ENCODE measurements at regions not wholly inside any gene's neighbourhood (a gene's known extent, or its start where the extent isn't known, plus 50 kb on each side); places are given as distances from the start of the nearest gene placed in this dataset.

DNA sequence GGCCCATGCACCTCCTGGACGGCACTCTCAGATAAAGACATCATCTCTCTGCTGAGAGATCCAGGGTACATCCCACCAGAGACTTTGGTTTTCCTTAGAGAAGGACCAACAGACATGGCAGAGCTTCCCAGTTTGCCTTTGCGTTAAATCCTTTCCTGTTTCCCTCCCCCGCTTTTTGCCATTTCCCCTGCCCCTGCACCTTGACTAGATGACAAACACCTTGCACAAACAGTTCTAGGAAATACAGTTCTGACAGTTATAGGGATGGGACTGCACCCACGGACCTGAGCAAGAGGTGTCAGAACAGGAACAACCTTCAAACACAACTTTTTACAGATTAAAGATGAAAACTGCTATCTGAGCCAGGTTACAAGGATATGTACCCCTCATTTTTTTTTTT is 288.9 kb downstream of the MSX2 start:
- H3K9ac ChIP-seq (ENCODE audit: low read depth, low read length), result no peak overlapping the region
- BruUV-seq (replicated peaks), result no TSS peak
- no peak overlapping the region for H2AK9ac ChIP-seq (replicated peaks; ENCODE audit: low read depth, low read length, poor library complexity)
- no peaks in the 10 kb centered on the region for H3K9me1 ChIP-seq (ENCODE audit: insufficient read depth, low read length)
- TF ChIP-seq, protein P1, sequence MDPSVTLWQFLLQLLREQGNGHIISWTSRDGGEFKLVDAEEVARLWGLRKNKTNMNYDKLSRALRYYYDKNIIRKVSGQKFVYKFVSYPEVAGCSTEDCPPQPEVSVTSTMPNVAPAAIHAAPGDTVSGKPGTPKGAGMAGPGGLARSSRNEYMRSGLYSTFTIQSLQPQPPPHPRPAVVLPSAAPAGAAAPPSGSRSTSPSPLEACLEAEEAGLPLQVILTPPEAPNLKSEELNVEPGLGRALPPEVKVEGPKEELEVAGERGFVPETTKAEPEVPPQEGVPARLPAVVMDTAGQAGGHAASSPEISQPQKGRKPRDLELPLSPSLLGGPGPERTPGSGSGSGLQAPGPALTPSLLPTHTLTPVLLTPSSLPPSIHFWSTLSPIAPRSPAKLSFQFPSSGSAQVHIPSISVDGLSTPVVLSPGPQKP (IDR thresholded peaks at IDR 0.05; ENCODE audit: borderline replicate concordance, low read depth, low read length), result no peak
- H4K5ac ChIP-seq (ENCODE audit: low read depth, low read length), result no peak overlapping the region
- H3K14ac ChIP-seq (replicated peaks; ENCODE audit: low read depth, low read length), result no peak overlapping the region
- no peak overlapping the region for H3K56ac ChIP-seq (ENCODE audit: extremely low read depth, insufficient read depth, low read length)
- H3K27ac ChIP-seq (ENCODE audit: insufficient read depth, low read length), result no peak overlapping the region
- peaks cover 3% of the 10 kb centered on the region; the same call in 1 of the 2 replicates for H3K9me3 ChIP-seq (ENCODE audit: control insufficient read depth, insufficient read depth, low read length)
- no CpG with 5 or more reads among the region's 4 CpGs for WGBS, 2 experiments (ENCODE audit: extremely low coverage in 2 of 2, insufficient read length in 1 of 2)
- no peaks in the 10 kb centered on the region for H4K20me1 ChIP-seq (ENCODE audit: insufficient read depth, low read length)
- H2BK5ac ChIP-seq (ENCODE audit: low read depth, low read length, poor library complexity, severe bottlenecking), result no peak overlapping the region
- no peak overlapping the region for H2AK5ac ChIP-seq (ENCODE audit: low read depth, low read length)
- no peak for ATAC-seq (ENCODE audit: low read depth)
- no peaks in the 10 kb centered on the region for H3K36me3 ChIP-seq (ENCODE audit: control insufficient read depth, insufficient read depth, low read length)
- no peak overlapping the region for H2BK120ac ChIP-seq (ENCODE audit: low read depth, low read length)
- ChIA-PET POLR2A (ENCODE audit: unreplicated experiment) (no interaction called here), CTCF (no interaction called here)
- H2AFZ ChIP-seq (replicated peaks; ENCODE audit: low read length, poor library complexity), result no peak overlapping the region
- no peak overlapping the region for H2BK20ac ChIP-seq (ENCODE audit: low read depth, low read length)
- no peaks in the 10 kb centered on the region for H3K27me3 ChIP-seq (ENCODE audit: control insufficient read depth, insufficient read depth, low read length)
- in situ Hi-C loops (cut with MboI; ENCODE audit: low sequenced_read_pairs) (no loop called here), dilution Hi-C loops (cut with HindIII; ENCODE audit: low sequenced_read_pairs, unreplicated experiment) (no loop called here), intact Hi-C loops (cut with micrococcal nuclease) (no loop called here)
- no peak overlapping the region for H2BK15ac ChIP-seq (ENCODE audit: low read depth, low read length)
- H3K4me2 ChIP-seq (ENCODE audit: low read depth, low read length), result no peak overlapping the region
- H3K4me1 ChIP-seq (ENCODE audit: control insufficient read depth, insufficient read depth, low read length), result no peaks in the 10 kb centered on the region
- H4K8ac ChIP-seq (ENCODE audit: low read depth in 2 of 2, low read length in 2 of 2), result no peak overlapping the region
- no peaks in the 10 kb centered on the region for H3K79me1 ChIP-seq (ENCODE audit: low read depth in 1 of 2, low read length in 2 of 2)
- no peak for DNase-seq
- H3K4me3 ChIP-seq (ENCODE audit: insufficient read depth, low read depth, low read length), result no peak overlapping the region
- no peak overlapping the region for H3K4ac ChIP-seq (ENCODE audit: low read depth, low read length)
- H3K18ac ChIP-seq (ENCODE audit: low read depth, low read length), result no peak overlapping the region
- H3K23ac ChIP-seq (ENCODE audit: low read depth, low read length), result no peak overlapping the region
- no peak overlapping the region for H4K91ac ChIP-seq (ENCODE audit: insufficient read depth, low read depth, low read length)
